ENCODE measurements at regions not wholly inside any gene's neighbourhood (a gene's known extent, or its start where the extent isn't known, plus 50 kb on each side); places are given as distances from the start of the nearest gene placed in this dataset.

GRCh38 chr1:191904991-191905390 lies 253.3 kb upstream of the RGS18 start:
- FAIRE-seq, result no peak
- no peak for DNase-seq (ENCODE audit: insufficient read length, low spot score)
- TF ChIP-seq POLR2AphosphoS5 (IDR thresholded peaks at IDR 0.05; ENCODE audit: low read depth, low read length) (no peak), POU2F2 (IDR thresholded peaks at IDR 0.05; ENCODE audit: low read depth, low read length) (no peak), SPI1 (IDR thresholded peaks at IDR 0.05; ENCODE audit: low read depth, low read length) (no peak), POLR2A (IDR thresholded peaks at IDR 0.05; ENCODE audit: low read depth, low read length) (no peak), TAF1 (IDR thresholded peaks at IDR 0.05; ENCODE audit: low read depth, low read length) (no peak), PAX5 (IDR thresholded peaks at IDR 0.05; ENCODE audit: insufficient read depth, low read length, severe bottlenecking) (no peak)

- DNase-seq (ENCODE audit: insufficient read length, low spot score) (no peak), FAIRE-seq (no peak)
- TF ChIP-seq POLR2A (IDR thresholded peaks at IDR 0.05; ENCODE audit: low read depth, low read length) (no peak), POU2F2 (IDR thresholded peaks at IDR 0.05; ENCODE audit: low read depth, low read length) (no peak), POLR2AphosphoS5 (IDR thresholded peaks at IDR 0.05; ENCODE audit: low read depth, low read length) (no peak), TAF1 (IDR thresholded peaks at IDR 0.05; ENCODE audit: low read depth, low read length) (no peak), SPI1 (IDR thresholded peaks at IDR 0.05; ENCODE audit: low read depth, low read length) (no peak), PAX5 (IDR thresholded peaks at IDR 0.05; ENCODE audit: insufficient read depth, low read length, severe bottlenecking) (no peak)
Measured at GRCh38 chr1:191905781-191906180, 252.5 kb upstream of the RGS18 start.

- DNase-seq (ENCODE audit: insufficient read length, low spot score), result no peak
Measured at GRCh38 chr1:191907121-191907520, 251.1 kb upstream of the RGS18 start.

GRCh38 chr1:191910245-191910644 lies 248.0 kb upstream of the RGS18 start:
- no peak for FAIRE-seq
- TF ChIP-seq POU2F2 (IDR thresholded peaks at IDR 0.05; ENCODE audit: low read depth, low read length), result no peak
- no peak for TF ChIP-seq PAX5 (IDR thresholded peaks at IDR 0.05; ENCODE audit: insufficient read depth, low read length, severe bottlenecking)
- no peak for TF ChIP-seq TAF1 (IDR thresholded peaks at IDR 0.05; ENCODE audit: low read depth, low read length)
- TF ChIP-seq SPI1 (IDR thresholded peaks at IDR 0.05; ENCODE audit: low read depth, low read length), result no peak
- no peak for TF ChIP-seq POLR2A (IDR thresholded peaks at IDR 0.05; ENCODE audit: low read depth, low read length)
- no peak for DNase-seq (ENCODE audit: insufficient read length, low spot score)

More at GRCh38 chr1:191907121-191907520, 251.1 kb upstream of the RGS18 start:
- TF ChIP-seq PAX5 (IDR thresholded peaks at IDR 0.05; ENCODE audit: insufficient read depth, low read length, severe bottlenecking) (no peak), TAF1 (IDR thresholded peaks at IDR 0.05; ENCODE audit: low read depth, low read length) (no peak), POLR2A (IDR thresholded peaks at IDR 0.05; ENCODE audit: low read depth, low read length) (no peak), SPI1 (IDR thresholded peaks at IDR 0.05; ENCODE audit: low read depth, low read length) (no peak)
- no peak for FAIRE-seq

GRCh38 chr1:191912517-191912916 lies 245.7 kb upstream of the RGS18 start:
- TF ChIP-seq TAF1 (IDR thresholded peaks at IDR 0.05; ENCODE audit: low read depth, low read length) (no peak), POLR2A (IDR thresholded peaks at IDR 0.05; ENCODE audit: low read depth, low read length) (no peak), POLR2AphosphoS5 (IDR thresholded peaks at IDR 0.05; ENCODE audit: low read depth, low read length) (no peak), POU2F2 (IDR thresholded peaks at IDR 0.05; ENCODE audit: low read depth, low read length) (no peak), PAX5 (IDR thresholded peaks at IDR 0.05; ENCODE audit: insufficient read depth, low read length, severe bottlenecking) (no peak), SPI1 (IDR thresholded peaks at IDR 0.05; ENCODE audit: low read depth, low read length) (no peak)
- DNase-seq (ENCODE audit: insufficient read length, low spot score), result no peak
- no peak for FAIRE-seq

GRCh38 chr1:191913260-191913977 lies 244.8 kb upstream of the RGS18 start:
- TF ChIP-seq TAF1 (IDR thresholded peaks at IDR 0.05; ENCODE audit: low read depth, low read length), result no peak
- no peak for TF ChIP-seq POLR2AphosphoS5 (IDR thresholded peaks at IDR 0.05; ENCODE audit: low read depth, low read length)
- TF ChIP-seq SPI1 (IDR thresholded peaks at IDR 0.05; ENCODE audit: low read depth, low read length), result no peak
- TF ChIP-seq PAX5 (IDR thresholded peaks at IDR 0.05; ENCODE audit: insufficient read depth, low read length, severe bottlenecking), result no peak
- no peak for TF ChIP-seq POLR2A (IDR thresholded peaks at IDR 0.05; ENCODE audit: low read depth, low read length)
- TF ChIP-seq POU2F2 (IDR thresholded peaks at IDR 0.05; ENCODE audit: low read depth, low read length), result no peak
- no peak for FAIRE-seq
- no peak for DNase-seq (ENCODE audit: insufficient read length, low spot score)

- FAIRE-seq (no peak), DNase-seq (ENCODE audit: insufficient read length, low spot score) (no peak)
- TF ChIP-seq POU2F2 (IDR thresholded peaks at IDR 0.05; ENCODE audit: low read depth, low read length) (no peak), POLR2A (IDR thresholded peaks at IDR 0.05; ENCODE audit: low read depth, low read length) (no peak), POLR2AphosphoS5 (IDR thresholded peaks at IDR 0.05; ENCODE audit: low read depth, low read length) (no peak), PAX5 (IDR thresholded peaks at IDR 0.05; ENCODE audit: insufficient read depth, low read length, severe bottlenecking) (no peak), TAF1 (IDR thresholded peaks at IDR 0.05; ENCODE audit: low read depth, low read length) (no peak), SPI1 (IDR thresholded peaks at IDR 0.05; ENCODE audit: low read depth, low read length) (no peak)
Measured at GRCh38 chr1:191929383-191929782, 228.9 kb upstream of the RGS18 start.

GRCh38 chr1:191943684-191944083 lies 214.6 kb upstream of the RGS18 start:
- no peak for TF ChIP-seq POLR2A (IDR thresholded peaks at IDR 0.05; ENCODE audit: low read depth, low read length)
- no peak for TF ChIP-seq POU2F2 (IDR thresholded peaks at IDR 0.05; ENCODE audit: low read depth, low read length)
- no peak for TF ChIP-seq POLR2AphosphoS5 (IDR thresholded peaks at IDR 0.05; ENCODE audit: low read depth, low read length)
- TF ChIP-seq TAF1 (IDR thresholded peaks at IDR 0.05; ENCODE audit: low read depth, low read length), result no peak
- TF ChIP-seq PAX5 (IDR thresholded peaks at IDR 0.05; ENCODE audit: insufficient read depth, low read length, severe bottlenecking), result no peak
- TF ChIP-seq SPI1 (IDR thresholded peaks at IDR 0.05; ENCODE audit: low read depth, low read length), result no peak
- FAIRE-seq (no peak), DNase-seq (ENCODE audit: insufficient read length, low spot score) (no peak)

GRCh38 chr1:191953526-191953925 lies 204.7 kb upstream of the RGS18 start:
- no peak for DNase-seq (ENCODE audit: insufficient read length, low spot score)
- no peak for TF ChIP-seq TAF1 (IDR thresholded peaks at IDR 0.05; ENCODE audit: low read depth, low read length)
- no peak for TF ChIP-seq POLR2AphosphoS5 (IDR thresholded peaks at IDR 0.05; ENCODE audit: low read depth, low read length)
- no peak for TF ChIP-seq SPI1 (IDR thresholded peaks at IDR 0.05; ENCODE audit: low read depth, low read length)
- no peak for TF ChIP-seq POLR2A (IDR thresholded peaks at IDR 0.05; ENCODE audit: low read depth, low read length)
- no peak for TF ChIP-seq POU2F2 (IDR thresholded peaks at IDR 0.05; ENCODE audit: low read depth, low read length)
- TF ChIP-seq PAX5 (IDR thresholded peaks at IDR 0.05; ENCODE audit: insufficient read depth, low read length, severe bottlenecking), result no peak
- FAIRE-seq, result no peak

Measured in GM12891 (cell line).